Breast epithelium (tissue), 3 donors: ENCODE measurements at regions not wholly inside any gene's neighbourhood (a gene's known extent, or its start where the extent isn't known, plus 50 kb on each side); places are given as distances from the start of the nearest gene placed in this dataset.

ENCODE experiments used
- CTCF ChIP-seq, 3 donors: fragments of 450-650 bp; IDR thresholded peaks; one replicate each; pipeline ENCODE4 v1.5.1; 2016 to 2017; ENCODE audit warnings: antibody characterized with exemption in 3 of 3, mild to moderate bottlenecking in 3 of 3, moderate library complexity in 3 of 3
- POLR2A ChIP-seq: fragments of 450-650 bp; IDR thresholded peaks from one replicate; pipeline ENCODE4 v1.6.1; 2016; ENCODE audit warnings: antibody characterized with exemption, mild to moderate bottlenecking, moderate library complexity
- POLR2AphosphoS5 ChIP-seq, 3 donors: sonication (generic); formaldehyde crosslinking; IDR thresholded peaks; one replicate each; pipeline ENCODE4 v1.6.1; 2017; ENCODE audit warnings: antibody characterized with exemption in 3 of 3

GRCh38 chr12:92574911-92575570, 127.7 kb upstream of the PLEKHG7 start:
- TF ChIP-seq CTCF (IDR thresholded peaks at IDR 0.05) (no peak), POLR2A (no peak), POLR2AphosphoS5 (IDR thresholded peaks at IDR 0.05) (no peak)
